ENCODE measurements at regions not wholly inside any gene's neighbourhood (a gene's known extent, or its start where the extent isn't known, plus 50 kb on each side); places are given as distances from the start of the nearest gene placed in this dataset.
"Not testable (repeated sequence)": the region's sequence is repeated elsewhere in the genome, so short reads cannot be mapped to it uniquely, and the experiment has no call there.

- DNase-seq = no peak
These were observed 1554.6 kb downstream of the CDH8 start for GRCh38 chr16:60481591-60481990.

GRCh38 chr16:60478810-60479209, 1557.4 kb downstream of the CDH8 start:
- DNase-seq = no peak

GRCh38 chr16:60463986-60464385, 1572.3 kb downstream of the CDH8 start:
- DNase-seq = no peak

GRCh38 chr16:60459463-60459862, 1576.8 kb downstream of the CDH8 start:
- DNase-seq = no peak

- no peak for DNase-seq
These were observed 1578.0 kb downstream of the CDH8 start for GRCh38 chr16:60458255-60458654.

GRCh38 chr16:60452646-60453045, 1583.6 kb downstream of the CDH8 start:
- DNase-seq = no peak

GRCh38 chr16:60438894-60439293, 1597.3 kb downstream of the CDH8 start:
- DNase-seq = no peak

DNA sequence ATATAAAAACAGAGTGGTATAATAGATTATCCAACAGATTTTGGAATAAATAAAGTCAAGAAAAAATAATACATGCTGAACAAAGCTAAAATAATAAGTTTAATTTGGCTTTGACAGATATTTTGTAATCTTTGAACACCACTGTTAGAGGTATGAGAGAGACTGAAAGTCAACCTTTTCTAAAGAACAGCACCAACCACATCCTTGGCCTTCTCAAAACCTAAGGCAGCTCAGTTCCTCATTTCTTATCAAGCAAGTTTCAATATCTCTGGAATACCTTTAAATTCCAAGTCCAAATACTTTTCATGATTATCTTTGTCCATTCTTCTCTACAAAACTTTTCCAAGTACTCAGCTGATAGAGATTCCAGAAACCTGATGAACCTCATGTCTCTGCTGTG, 1603.8 kb downstream of the CDH8 start:
- no peak for DNase-seq

DNA sequence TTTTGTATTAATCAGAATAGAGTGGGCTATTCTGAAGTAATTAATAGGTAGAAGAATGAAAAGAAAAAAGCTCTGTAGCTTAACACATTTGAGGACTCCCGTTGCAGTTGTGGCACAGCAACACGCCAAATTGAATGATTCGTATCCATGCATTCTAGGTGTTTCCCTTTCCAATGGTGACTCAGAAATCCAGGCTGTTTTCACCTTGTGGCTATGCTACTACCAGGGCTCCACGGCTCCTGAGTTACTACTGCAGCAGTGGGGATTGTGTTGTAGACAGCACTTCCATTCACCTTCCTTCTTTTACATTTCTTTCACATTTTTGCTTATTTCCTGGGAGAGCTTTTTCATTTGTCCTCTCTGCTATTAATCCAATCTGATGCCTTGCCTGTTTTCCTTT, 1616.4 kb downstream of the CDH8 start:
- DNase-seq = no peak

GRCh38 chr16:60414613-60415012, 1621.6 kb downstream of the CDH8 start:
- DNase-seq = no peak

DNA sequence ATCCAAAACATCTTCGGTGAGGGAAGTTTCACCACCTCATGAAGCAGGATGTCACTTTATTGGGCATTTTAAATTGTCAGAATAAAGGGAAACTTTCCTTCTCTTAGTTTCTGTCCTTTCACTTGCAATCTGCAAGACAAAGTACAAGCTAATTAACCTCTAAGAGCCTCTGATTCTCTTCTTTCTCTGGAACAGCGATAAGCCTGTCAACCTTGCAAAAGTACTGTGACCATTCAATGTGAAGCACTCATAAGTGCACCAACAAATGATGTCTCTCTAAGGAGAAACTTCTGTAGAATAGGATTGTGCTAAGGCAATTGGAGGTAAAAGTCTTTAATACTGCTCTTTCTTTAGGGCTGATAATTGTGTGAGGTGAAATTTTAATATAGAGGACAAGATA, 1622.3 kb downstream of the CDH8 start:
- DNase-seq = no peak

- DNase-seq = no peak
These were observed 1628.6 kb downstream of the CDH8 start for GRCh38 chr16:60407606-60408005.

DNA sequence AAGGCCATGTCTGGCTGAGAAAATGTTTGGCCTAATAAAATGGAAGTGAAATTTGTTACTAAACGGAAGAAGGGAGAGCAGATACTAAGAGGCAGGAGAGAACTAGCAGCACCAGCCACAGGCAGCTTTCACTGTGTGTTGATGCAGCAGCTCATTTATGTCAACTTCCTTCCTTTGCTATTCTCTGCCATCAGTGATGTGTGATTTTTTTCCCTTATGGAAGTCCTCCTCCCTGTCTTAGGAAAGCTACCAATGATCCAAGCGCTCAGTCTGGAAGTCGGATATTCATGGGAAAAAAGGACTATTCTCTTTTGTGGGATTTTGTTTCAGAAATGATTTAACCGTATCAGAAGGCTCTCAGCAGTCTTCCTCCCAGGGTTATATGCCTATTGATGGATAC, 1629.2 kb downstream of the CDH8 start:
- no peak for DNase-seq

DNA sequence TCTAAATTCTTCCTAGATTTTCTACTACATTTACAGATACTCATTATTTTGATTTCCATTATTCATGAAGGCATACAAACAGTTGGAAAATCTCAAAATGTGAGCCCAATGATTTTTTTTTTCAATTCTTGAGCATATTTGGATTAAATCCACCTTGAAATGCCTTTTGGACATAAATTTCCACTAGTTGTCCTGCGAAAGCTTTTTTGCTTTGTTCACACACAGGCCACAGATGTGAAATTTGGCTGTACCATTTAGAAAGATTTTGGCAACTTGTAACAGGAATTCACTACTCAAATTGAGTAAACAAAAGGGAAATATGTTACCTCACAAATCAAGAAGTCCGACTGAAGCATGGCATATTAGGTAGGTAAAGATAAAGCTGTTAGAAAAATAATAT, 1631.0 kb downstream of the CDH8 start:
- DNase-seq = no peak

DNA sequence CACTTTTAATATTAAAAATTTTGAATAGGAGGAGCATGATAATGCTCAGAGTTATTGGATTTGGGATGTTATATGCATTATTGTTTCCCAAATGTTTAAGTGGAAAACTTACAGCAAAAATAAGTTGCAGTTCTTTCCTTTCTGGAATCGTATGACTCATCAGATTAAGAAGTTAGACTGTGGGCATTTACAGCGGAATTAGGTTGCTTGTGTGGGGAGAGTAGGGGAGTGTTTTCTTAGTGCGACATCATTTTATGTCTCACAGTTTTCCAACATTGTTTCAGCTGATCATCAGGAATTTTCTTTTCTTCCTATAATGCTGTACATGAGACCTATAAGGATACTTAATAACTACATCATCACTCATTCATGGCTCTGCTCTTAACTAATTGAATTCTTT, 1631.8 kb downstream of the CDH8 start:
- DNase-seq = no peak

DNA sequence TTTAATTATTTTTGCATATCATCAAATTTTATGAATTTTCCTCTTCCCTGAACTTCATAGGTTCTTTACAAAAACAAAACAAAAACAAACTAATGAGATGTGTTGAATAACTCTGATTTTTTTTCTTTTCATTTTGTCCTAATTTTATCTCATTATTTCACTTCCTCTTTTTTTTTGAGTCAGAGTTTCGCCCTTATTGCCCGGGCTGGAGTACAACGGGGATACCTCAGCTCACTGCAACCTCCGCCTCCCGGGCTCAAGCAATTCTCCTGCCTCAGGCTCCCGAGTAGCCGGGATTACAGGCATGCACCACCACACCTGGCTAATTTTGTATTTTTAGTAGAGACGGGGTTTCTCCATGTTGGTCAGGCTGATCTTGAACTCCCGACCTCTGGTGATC, 1633.3 kb downstream of the CDH8 start:
- DNase-seq = not testable (repeated sequence)

DNA sequence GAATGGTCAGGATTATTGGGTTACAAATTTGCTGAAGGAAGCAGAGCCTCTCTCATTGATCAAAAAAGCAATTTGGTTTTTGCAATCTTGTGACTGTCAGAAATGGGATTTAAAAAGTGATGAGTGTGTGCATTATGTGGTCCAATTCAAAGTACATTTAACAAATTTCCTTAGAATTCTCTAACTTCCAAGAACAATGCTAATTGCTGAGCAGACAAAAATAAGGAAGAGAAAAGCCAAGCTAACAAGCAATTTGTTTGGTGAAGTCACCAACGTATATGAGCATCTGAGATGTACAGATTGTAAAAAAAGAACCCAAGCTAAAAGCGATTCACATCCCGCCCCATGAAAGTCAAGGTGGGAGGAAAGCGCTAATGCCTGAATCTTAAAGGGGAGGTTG, 1643.9 kb downstream of the CDH8 start:
- no peak for DNase-seq

GRCh38 chr16:60371591-60371990, 1637.5 kb upstream of the GOT2 start:
- no peak for DNase-seq

DNA sequence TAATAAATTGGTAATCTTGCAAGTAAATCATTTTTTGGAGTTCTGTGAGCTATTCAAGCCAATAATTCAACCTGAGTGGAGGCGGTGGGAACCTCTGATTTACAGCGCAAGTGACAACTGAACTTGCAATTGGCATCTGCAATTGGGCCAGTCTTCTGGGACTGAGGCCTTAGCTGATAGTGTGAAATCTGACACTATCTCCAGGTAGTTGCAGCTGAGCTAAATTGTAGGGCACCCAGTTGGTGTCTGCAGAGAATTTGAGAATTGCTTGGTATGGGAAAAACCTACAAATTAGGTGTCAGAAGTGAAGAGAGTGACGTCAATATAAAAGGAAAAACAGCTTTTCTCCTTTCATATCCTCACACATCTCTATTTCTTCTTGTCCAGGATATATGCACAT, 1633.6 kb upstream of the GOT2 start:
- no peak for DNase-seq

- DNase-seq = no peak
These were observed 1629.5 kb upstream of the GOT2 start for GRCh38 chr16:60363566-60363965.

DNA sequence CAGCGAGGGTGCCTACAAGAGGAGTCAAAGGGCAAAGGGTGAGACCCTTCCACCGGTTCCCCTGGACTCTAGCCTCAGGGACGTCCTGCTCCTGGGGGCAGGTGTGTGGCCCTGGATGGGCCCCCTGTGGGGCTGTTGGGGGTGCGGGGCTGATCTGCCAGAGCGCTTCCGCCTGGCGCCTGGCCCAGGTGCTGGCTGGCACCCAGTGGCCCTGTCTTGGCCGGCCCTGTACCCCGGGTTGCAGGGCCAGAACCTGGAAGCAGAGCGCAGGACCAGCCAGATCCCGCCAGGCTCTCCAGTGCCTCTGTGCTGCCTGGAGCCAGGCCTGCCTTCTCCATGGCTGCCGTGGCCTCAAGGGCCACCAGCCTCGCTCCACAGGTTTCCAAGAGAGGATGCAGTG, 1625.8 kb upstream of the GOT2 start:
- DNase-seq = not testable (repeated sequence)

DNA sequence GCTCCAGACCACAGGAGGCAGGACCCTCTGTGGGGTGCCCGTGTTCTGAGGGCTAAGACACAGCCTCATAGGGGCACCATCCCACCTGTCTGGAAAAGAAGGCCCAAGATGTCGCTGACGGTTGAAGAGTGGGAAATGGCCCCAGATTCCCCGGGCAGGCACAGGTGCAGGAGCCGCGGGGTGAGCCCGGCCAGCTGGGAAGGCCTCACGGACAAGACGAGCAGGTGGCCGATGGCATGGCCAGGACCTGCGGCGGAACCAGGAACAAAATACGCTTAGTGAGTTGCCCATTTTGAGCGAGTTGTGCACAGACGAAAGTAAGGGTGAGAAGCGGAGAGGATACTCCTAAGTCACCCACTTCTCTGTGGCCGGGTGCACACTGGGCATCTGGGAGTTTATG, 1625.3 kb upstream of the GOT2 start:
- DNase-seq = not testable (repeated sequence)

DNA sequence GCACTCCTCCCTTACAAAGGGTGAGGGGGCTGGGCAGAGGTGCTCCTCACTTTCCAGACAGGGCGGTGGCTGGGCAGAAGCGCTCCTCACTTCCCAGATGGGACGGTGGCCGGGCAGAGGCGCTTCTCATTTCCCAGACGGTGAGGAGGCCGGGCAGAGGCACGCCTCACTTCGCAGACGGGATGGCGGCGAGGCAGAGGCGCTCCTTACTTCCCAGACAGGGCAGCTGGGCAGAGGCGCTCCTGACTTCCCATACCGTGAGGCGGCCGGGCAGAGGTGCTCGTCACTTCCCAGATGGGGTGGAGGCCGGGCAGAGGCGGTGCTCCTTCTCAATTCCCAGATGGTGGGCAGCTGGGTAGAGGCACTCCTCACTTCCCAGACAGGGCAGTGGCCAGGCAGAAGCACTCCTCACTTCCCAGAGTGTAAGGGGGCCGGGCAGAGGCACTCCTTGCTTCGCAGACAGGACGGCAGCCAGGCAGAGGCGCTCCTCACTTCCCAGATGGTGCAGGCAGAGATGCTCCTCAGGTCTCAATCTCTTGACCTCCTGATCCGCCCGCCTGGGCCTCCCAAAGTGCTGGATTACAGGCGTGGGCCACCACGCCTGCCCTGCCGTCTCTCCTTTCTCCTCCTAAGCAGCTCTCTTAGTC, 1623.9 kb upstream of the GOT2 start:
- not testable (repeated sequence) for DNase-seq

GRCh38 chr16:60346256-60346655, 1612.1 kb upstream of the GOT2 start:
- no peak for DNase-seq

DNA sequence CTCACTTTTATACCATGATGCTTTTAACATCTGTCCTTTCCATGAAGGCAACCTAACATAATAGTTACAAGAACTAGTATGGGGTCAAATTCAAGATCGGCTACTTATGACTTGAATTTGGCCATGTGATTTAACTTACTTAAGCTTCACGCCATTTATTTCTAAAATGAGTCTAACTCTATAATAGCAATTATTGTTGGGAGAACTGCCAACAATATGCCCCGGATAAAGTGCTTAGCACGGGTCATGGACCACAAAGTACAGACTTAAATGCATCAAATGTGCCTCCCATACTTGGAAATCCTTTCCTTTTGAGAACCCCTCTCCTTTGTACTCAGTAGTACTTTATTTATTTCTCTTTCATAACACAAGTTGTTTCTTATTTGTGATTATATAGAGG, 1603.6 kb upstream of the GOT2 start:
- DNase-seq = no peak

DNA sequence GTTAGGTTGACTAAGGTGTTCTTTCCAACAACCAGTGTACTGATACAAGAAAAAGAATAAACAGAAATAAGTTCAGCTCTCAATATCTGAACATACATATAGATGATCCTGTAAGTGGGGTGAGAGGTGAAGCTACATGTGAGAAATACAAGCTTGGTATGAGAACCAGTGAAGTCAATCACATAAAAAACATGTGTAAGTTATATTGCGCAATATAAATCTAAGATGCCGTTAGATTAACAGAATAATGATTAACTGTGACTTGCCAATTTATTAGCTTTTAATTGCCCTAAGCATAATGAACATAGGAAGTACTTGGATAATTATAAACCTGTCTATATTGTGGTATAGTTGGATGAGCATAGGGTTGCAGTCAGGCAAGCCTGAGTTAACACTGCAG, 1597.1 kb upstream of the GOT2 start:
- DNase-seq = no peak

All from NCI-H1092 treated with DMSO at 0.1 percent for 48 hours (cell line).